HG02981 (cell line): ENCODE measurements at regions not wholly inside any gene's neighbourhood (a gene's known extent, or its start where the extent isn't known, plus 50 kb on each side); places are given as distances from the start of the nearest gene placed in this dataset.

Experiments used
- ATAC-seq: cut with Tn5 transposase; IDR thresholded peaks from one replicate; pipeline ENCODE4 v1.9.1; 2021; ENCODE audit warnings: mild to moderate bottlenecking, moderate library complexity; ENCODE audit not compliant: unreplicated experiment

GRCh38 chr10:123449234-123449962 is 216.8 kb upstream of the GPR26 start:
- ATAC-seq: no peak

GRCh38 chr10:123450956-123451605 is 215.1 kb upstream of the GPR26 start:
- no peak for ATAC-seq

- ATAC-seq: no peak
These were observed 214.4 kb upstream of the GPR26 start for GRCh38 chr10:123451618-123452245.

GRCh38 chr10:123454987-123455386 is 211.2 kb upstream of the GPR26 start:
- no peak for ATAC-seq

GRCh38 chr10:123455861-123456260 is 210.3 kb upstream of the GPR26 start:
- ATAC-seq: no peak

- no peak for ATAC-seq
These were observed 207.2 kb upstream of the GPR26 start for GRCh38 chr10:123458933-123459332.

- no peak for ATAC-seq
These were observed 206.6 kb upstream of the GPR26 start for GRCh38 chr10:123459371-123460091.

GRCh38 chr10:123462246-123462645 is 203.9 kb upstream of the GPR26 start:
- no peak for ATAC-seq

- no peak for ATAC-seq
These were observed 203.4 kb upstream of the GPR26 start for GRCh38 chr10:123462756-123463155.

- ATAC-seq: no peak
These were observed 203.0 kb upstream of the GPR26 start for GRCh38 chr10:123463181-123463580.

GRCh38 chr10:123463698-123464097 is 202.5 kb upstream of the GPR26 start:
- no peak for ATAC-seq

- no peak for ATAC-seq
These were observed 201.5 kb upstream of the GPR26 start for GRCh38 chr10:123464430-123465323.

- ATAC-seq: no peak
These were observed 195.7 kb upstream of the GPR26 start for GRCh38 chr10:123470336-123470921.

GRCh38 chr10:123471811-123472210 is 194.3 kb upstream of the GPR26 start:
- ATAC-seq: no peak

- no peak for ATAC-seq
These were observed 193.5 kb upstream of the GPR26 start for GRCh38 chr10:123472606-123473005.

GRCh38 chr10:123474700-123475099 is 191.5 kb upstream of the GPR26 start:
- ATAC-seq: no peak

GRCh38 chr10:123475466-123475865 is 190.7 kb upstream of the GPR26 start:
- no peak for ATAC-seq

- ATAC-seq: no peak
These were observed 188.0 kb upstream of the GPR26 start for GRCh38 chr10:123478116-123478515.

GRCh38 chr10:123479640-123480039 is 186.5 kb upstream of the GPR26 start:
- ATAC-seq: no peak

GRCh38 chr10:123480344-123480743 is 185.8 kb upstream of the GPR26 start:
- no peak for ATAC-seq
